ENCODE measurements at regions not wholly inside any gene's neighbourhood (a gene's known extent, or its start where the extent isn't known, plus 50 kb on each side); places are given as distances from the start of the nearest gene placed in this dataset.

DNA sequence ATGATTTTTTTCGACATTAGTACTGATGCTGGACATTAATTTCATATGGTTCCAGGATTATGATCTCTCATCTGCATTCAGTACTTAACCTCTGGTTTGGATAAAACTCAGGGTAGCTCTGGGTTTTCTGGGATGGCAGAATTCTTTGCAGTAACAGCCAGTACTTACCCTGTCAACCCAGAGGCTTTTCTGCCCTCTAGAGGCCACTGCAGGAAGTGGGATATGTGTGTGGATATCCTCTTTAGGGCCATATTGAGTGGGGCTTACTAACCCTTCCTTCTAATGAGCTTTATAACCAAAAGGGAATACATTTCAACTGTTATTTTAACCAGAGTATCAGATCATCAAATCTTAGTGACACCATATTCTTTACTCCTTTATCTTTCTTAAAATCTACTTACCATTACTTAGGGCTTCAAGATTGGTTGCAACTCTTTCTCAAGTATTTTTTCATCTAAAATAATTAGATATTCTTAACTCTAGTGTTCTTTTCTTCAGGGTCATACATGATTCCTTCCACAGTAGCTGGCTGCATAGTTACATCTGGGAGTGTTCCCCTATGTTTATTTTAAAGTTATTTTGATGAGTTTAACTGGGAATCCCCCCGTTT lies 488.0 kb upstream of the STXBP6 start:
- no peak overlapping the region for H3K4me3 ChIP-seq (ENCODE audit: low read depth, low read length)
- DNase-seq (ENCODE audit: low read depth) = no peak
- TF ChIP-seq, protein P1, sequence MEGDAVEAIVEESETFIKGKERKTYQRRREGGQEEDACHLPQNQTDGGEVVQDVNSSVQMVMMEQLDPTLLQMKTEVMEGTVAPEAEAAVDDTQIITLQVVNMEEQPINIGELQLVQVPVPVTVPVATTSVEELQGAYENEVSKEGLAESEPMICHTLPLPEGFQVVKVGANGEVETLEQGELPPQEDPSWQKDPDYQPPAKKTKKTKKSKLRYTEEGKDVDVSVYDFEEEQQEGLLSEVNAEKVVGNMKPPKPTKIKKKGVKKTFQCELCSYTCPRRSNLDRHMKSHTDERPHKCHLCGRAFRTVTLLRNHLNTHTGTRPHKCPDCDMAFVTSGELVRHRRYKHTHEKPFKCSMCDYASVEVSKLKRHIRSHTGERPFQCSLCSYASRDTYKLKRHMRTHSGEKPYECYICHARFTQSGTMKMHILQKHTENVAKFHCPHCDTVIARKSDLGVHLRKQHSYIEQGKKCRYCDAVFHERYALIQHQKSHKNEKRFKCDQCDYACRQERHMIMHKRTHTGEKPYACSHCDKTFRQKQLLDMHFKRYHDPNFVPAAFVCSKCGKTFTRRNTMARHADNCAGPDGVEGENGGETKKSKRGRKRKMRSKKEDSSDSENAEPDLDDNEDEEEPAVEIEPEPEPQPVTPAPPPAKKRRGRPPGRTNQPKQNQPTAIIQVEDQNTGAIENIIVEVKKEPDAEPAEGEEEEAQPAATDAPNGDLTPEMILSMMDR (IDR thresholded peaks at IDR 0.05; ENCODE audit: low read depth, low read length, missing control alignments) = peak; percentile 29
- in situ Hi-C loops (cut with HindIII; ENCODE audit: low sequenced_read_pairs) = no loop called here

DNA sequence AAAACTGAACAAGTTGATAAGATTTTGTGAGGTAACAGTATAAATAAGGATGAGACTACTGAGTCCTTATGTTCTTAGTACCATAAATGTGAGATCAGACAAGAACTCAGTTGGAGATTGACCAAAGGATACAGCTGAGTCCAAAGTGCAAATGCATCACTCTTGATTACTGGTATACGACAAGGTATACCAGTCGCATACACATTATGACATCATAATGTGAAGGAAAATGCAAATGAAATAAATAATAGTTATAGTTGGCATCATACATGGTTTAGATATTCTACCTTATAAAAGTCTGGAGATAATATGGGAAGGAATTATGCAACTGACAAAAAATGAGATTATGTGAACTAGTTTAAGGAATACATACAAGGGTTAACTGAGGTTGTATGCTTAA lies 476.3 kb upstream of the STXBP6 start:
- in situ Hi-C loops (cut with HindIII; ENCODE audit: low sequenced_read_pairs) = no loop called here
- TF ChIP-seq, protein P1 (IDR thresholded peaks at IDR 0.05; ENCODE audit: low read depth, low read length, missing control alignments) = no peak
- H3K4me3 ChIP-seq (ENCODE audit: low read depth, low read length) = no peak overlapping the region
- DNase-seq (ENCODE audit: low read depth) = no peak

DNA sequence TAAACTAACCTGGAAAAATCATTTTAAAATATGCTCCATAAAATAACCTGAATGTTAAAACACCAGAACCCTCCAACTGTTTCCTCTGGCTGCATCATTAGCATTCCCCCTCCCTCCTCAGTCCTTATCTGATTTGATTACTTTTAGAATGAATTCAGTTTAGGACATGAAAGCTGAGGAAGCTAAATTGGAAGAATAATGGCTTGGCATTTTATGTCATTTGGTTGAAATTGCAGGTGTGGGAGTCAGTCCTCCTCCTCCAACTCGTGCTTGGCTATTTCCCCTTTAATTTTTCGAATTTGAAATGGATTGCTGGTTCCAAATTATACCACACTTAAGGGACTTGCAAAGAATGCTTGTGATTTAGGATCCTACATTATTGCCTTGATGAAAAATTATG lies 473.0 kb upstream of the STXBP6 start:
- no peak overlapping the region for H3K4me3 ChIP-seq (ENCODE audit: low read depth, low read length)
- no peak for DNase-seq (ENCODE audit: low read depth)
- in situ Hi-C loops (cut with HindIII; ENCODE audit: low sequenced_read_pairs) = no loop called here
- TF ChIP-seq, protein P1 (IDR thresholded peaks at IDR 0.05; ENCODE audit: low read depth, low read length, missing control alignments) = no peak

DNA sequence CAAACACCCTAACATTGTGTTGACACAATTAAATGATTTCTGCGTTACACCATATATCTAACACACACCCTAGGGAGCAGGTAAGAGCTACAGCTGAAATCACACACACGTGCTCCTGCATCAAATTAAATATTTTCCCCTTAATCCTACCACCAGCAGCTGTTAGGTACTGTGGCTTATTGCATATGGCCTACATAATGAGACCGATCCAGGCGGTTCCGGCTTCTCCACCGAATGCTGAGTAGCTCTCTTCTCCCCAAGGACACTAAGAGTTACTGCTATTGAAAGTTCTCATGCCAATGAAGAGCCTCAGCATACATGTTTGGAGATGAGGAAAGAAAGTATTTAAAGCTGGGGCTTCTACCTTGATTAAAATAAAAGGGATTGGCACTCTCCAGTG lies 472.2 kb upstream of the STXBP6 start:
- in situ Hi-C loops (cut with HindIII; ENCODE audit: low sequenced_read_pairs) = no loop called here
- H3K4me3 ChIP-seq (ENCODE audit: low read depth, low read length) = no peak overlapping the region
- DNase-seq (ENCODE audit: low read depth) = no peak
- TF ChIP-seq, protein P1 (IDR thresholded peaks at IDR 0.05; ENCODE audit: low read depth, low read length, missing control alignments) = no peak

DNA sequence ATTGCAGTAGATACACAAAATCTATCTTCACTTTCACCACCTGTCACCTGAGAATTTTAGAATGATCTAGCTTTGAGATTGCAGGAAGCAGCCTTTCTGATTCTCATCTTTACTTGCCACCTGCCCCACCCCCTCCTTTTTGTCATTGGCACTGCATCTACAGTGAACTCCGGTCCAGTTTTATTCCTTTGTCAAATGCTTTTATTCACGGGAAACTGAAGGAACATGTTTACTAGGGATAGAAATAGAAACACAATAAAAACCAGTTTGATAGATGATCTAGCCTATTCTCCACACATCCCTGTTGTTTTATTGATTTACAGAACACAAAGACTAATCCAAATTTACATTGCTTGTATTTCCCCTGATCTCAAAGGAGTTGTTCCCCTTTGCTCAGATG lies 471.7 kb upstream of the STXBP6 start:
- TF ChIP-seq, protein P1 (IDR thresholded peaks at IDR 0.05; ENCODE audit: low read depth, low read length, missing control alignments) = no peak
- no peak overlapping the region for H3K4me3 ChIP-seq (ENCODE audit: low read depth, low read length)
- in situ Hi-C loops (cut with HindIII; ENCODE audit: low sequenced_read_pairs) = no loop called here
- DNase-seq (ENCODE audit: low read depth) = no peak

DNA sequence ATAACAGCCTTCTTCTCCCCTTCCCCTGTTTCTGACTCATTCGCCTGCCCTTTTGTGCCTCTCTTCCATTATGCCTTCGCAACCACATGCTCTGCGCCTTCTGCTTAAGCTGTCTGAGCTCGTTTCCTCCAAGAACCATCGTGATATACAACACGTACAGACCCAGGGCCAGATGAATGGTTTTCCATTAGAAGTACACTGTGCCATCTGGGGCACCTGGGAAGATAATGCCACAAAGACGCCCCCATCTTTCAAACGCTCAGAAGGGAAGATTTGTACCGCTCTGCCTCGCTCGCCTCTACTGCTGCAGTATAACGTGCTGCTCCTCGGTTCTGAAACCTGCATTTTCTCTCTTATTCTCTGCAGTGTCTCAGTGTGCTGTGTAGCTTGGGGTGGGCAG lies 470.9 kb upstream of the STXBP6 start:
- TF ChIP-seq, protein P1 (IDR thresholded peaks at IDR 0.05; ENCODE audit: low read depth, low read length, missing control alignments) = no peak
- no peak overlapping the region for H3K4me3 ChIP-seq (ENCODE audit: low read depth, low read length)
- no peak for DNase-seq (ENCODE audit: low read depth)
- in situ Hi-C loops (cut with HindIII; ENCODE audit: low sequenced_read_pairs) = no loop called here
